Stimulated activated CD4-positive, alpha-beta T cell treated with anti-CD3 and anti-CD28 coated beads, Interleukin-15, amount 100 ng/mL, for 48 hours (primary cell): ENCODE measurements at regions not wholly inside any gene's neighbourhood (a gene's known extent, or its start where the extent isn't known, plus 50 kb on each side); places are given as distances from the start of the nearest gene placed in this dataset.
"Not testable (repeated sequence)": the region's sequence is repeated elsewhere in the genome, so short reads cannot be mapped to it uniquely, and the experiment has no call there.

Source experiments
- DNase-seq, 2 donors: peaks; one replicate each; pipeline ENCODE4 v3.0.0-alpha.2; 2020; ENCODE audit warnings: low read depth in 2 of 2

GRCh38 chr20:48530957-48531356 lies 296.8 kb downstream of the PREX1 start:
- DNase-seq, result no peak

DNA sequence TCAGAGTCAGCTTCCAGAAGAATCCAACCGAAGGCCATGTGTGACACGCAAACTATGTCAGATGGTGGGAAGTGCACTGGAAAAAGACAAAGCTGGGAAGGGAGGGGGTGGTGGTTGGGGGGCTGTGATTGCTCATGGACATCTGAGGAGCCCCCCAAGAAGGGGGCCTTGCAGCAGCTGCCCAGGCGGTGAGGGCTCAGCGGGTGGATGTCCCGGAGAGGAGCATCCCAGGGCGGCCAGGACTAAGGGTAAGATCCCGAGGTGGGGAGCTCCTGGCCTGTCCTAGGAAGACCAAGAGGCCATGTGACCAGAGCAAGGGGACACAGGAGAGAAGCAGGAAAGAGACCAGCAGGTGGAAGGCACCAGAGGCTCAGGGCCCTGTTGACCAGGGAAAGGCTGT lies 299.5 kb downstream of the PREX1 start:
- DNase-seq, result no peak

DNA sequence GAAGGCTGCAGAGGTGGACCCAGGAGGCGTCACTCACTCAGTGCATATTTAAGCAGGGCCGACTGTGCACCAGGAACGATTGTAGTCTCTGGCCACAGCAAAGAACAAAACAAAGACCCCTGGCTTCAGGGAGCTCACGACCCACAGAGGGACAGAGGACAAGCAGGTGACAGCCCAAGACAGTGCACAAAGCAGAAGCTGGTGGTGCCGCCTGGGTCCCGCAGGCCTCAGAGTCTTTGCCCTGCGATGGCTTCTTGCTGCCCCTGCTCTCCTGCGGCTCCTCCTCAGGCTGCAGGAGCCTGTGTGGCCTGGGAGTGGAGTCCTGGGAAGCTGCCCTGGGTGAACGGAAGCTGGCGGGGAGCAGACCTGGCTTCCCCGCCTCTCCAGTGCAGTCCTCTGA lies 300.0 kb downstream of the PREX1 start:
- DNase-seq, result no peak

- no peak for DNase-seq
These were observed 300.9 kb downstream of the PREX1 start for GRCh38 chr20:48526936-48527335.

GRCh38 chr20:48525400-48525799 lies 302.4 kb downstream of the PREX1 start:
- DNase-seq, result no peak

GRCh38 chr20:48524582-48524981 lies 303.2 kb downstream of the PREX1 start:
- DNase-seq, result no peak

DNA sequence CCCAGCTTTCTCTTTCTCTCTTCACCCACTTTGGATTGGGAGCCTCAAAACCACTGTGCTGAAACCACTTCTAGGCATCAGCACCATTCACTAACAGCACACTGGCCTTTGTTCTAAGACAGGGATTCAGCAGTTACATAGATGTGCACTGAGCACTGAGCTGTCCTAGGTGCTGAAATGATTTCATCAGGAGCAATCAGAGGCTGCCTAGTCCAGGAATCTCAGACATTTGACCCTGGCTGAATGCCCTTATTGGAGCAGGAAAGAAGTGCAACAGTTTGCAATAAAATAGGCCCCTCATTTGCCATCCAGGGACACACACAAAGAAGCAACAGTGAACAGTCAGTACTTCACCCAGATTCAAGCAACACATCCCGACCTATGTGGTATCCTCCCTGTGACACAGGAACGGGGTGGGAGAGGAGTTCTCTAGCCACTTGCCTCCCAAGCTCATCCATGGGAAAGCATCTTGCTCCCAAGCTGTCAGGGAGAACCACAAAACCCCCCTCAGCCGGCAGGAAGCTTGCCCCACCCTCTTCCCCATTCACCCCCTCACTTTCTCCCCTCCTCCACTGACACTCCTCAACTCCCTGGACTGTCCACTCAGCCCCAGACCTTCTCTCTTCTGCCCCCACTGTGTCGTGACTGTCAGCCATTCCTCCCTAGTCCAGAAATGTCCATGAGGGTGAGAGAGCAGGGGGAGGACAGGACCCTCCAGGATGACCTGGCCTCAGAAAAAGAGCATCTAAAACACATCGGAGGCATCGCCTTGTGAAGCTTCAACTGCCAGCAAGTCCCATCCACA lies 304.4 kb downstream of the PREX1 start:
- DNase-seq, result no peak

GRCh38 chr20:48521121-48521520 lies 306.7 kb downstream of the PREX1 start:
- DNase-seq, result no peak

GRCh38 chr20:48516196-48516595 lies 311.6 kb downstream of the PREX1 start:
- DNase-seq, result not testable (repeated sequence)

DNA sequence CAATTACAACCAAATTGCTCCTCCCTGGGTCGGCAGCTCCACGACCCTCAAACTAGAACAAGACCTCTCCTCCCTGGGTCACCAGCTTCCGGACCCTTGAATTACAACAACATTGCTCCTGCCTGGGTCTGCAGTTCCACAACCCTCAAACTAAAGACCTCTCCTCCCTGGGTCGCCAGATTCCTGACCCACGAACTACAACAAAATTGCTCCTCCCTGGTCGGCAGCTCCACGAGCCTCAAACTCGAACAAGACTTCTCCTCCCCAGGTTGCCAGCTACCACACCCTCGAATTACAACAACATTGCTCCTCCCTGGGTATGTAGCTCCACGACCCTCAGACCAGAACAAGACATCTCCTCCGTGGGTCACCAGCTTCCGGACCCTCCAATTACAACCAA lies 313.2 kb downstream of the PREX1 start:
- DNase-seq, result not testable (repeated sequence)

DNA sequence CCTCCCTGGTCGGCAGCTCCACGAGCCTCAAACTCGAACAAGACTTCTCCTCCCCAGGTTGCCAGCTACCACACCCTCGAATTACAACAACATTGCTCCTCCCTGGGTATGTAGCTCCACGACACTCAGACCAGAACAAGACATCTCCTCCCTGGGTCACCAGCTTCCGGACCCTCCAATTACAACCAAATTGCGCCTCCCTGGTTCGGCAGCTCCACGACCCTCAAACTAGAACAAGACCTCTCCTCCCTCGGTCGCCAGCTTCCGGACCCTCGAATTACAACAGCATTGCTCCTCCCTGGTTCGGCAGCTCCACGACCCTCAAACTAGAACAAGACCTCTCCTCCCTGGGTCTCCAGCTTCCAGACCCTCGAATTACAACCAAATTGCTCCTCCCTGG lies 315.3 kb downstream of the PREX1 start:
- not testable (repeated sequence) for DNase-seq

DNA sequence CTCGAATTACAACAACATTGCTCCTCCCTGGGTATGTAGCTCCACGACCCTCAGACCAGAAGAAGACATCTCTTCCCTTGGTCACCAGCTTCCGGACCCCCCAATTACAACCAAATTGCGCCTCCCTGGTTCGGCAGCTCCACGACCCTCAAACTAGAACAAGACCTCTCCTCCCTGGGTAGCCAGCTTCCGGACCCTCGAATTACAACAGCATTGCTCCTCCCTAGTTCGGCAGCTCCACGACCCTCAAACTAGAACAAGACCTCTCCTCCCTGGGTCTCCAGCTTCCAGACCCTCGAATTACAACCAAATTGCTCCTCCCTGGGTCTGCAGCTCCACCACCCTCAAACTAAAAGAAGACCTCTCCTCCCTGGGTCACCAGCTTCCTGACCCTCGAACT lies 322.7 kb downstream of the PREX1 start:
- DNase-seq, result not testable (repeated sequence)

DNA sequence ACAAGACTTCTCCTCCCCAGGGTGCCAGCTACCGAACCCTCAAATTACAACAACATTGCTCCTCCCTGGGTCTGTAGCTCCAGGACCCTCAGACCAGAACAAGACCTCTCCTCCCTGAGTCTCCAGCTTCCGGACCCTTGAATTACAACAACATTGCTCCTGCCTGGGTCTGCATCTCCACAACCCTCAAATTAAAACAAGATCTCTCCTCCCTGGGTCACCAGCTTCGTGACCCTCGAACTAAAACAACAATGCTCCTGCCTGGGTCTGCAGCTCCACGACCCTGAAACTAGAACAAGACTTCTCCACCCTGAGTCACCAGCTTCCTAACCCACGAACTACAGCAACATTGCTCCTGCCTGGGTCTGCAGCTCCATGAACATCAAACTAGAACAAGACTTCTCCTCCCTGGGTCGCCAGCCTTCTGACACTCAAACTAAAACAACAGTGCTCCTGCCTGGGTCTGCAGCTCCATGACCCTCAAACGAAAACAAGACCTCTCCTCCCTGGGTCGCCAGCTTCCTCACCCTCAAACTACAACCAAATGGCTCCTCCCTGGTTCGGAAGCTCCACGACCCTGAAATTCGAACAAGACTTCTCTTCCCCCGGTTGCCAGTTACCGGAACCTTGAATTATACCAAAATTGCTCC lies 324.5 kb downstream of the PREX1 start:
- no peak for DNase-seq

DNA sequence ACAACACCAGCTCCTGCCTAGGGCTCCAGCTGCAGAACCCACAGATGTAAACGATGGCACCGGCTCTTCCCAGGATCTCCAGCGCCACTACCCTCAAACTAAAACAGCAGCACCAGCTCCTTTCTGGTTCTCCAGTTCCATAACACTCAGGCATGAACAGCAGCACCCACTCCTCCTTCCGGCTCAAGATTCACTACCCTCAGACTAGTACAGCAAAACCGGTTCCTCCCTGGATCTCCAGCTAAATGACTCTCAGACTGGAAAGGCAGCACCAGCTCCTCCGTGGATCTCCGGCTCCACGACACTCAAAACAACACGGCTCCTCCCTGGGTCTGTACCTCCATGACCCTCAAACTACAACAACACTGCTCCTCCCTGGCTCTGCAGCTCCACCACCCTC lies 325.0 kb downstream of the PREX1 start:
- DNase-seq, result no peak

- DNase-seq, result no peak
These were observed 325.8 kb downstream of the PREX1 start for GRCh38 chr20:48502016-48502415.

GRCh38 chr20:48500900-48501299 lies 326.9 kb downstream of the PREX1 start:
- DNase-seq, result not testable (repeated sequence)

GRCh38 chr20:48498939-48499338 lies 328.9 kb downstream of the PREX1 start:
- not testable (repeated sequence) for DNase-seq

- DNase-seq, result not testable (repeated sequence)
These were observed 329.7 kb downstream of the PREX1 start for GRCh38 chr20:48498125-48498524.

DNA sequence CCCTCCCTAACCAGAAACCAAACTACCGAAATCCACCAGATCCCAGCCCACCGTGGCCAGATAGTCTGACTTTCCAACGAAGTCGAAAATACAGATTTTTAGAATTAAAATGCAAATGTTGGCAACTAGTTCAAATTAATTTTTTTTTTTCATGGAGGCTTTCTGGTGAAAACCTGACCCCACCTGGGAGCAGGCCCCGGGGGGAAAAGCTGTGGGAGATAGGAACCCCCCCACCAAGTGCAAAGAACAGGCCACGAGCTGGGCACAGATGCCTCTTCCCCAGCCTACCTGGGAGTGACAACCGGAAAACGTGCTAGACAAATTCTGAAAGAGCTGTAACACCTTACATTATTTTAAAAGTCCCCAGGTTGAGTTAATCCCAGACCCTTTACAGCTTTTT lies 333.8 kb downstream of the PREX1 start:
- DNase-seq, result no peak

GRCh38 chr20:48493331-48493730 lies 334.5 kb downstream of the PREX1 start:
- not testable (repeated sequence) for DNase-seq

GRCh38 chr20:48492715-48493070 lies 335.1 kb downstream of the PREX1 start:
- DNase-seq, result no peak

DNA sequence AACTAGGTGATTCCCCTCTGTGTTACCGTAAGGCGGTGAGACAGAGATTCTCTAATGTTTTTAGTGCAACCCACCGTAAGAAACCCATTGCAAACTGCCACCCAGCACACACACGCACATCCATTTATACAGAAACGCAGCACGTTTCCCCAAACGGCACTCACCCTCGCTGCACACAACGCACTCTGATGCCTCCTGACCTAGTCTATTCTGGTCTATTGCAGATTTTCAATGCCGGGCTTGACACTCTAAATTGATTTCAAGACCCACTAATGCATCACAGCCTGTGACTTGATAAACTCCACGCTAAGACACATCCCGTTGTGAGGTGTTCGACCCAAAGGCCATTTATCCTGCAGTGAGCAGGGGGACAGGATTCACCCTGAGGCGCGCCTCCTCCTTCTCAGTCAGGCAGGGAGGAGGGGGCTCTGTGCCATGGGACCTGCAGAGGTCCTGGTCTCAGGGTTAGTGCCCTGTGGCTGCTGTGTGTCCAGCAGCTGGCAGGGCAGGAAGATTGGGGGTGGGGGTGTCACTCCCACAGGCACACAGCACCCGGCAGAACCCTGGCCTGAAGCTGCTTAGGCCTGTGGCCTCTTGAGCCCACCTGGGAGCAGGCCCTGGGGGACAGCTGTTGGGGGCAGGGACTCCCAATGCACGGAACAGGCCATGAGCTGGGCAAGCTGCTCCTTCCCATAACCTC lies 335.6 kb downstream of the PREX1 start:
- no peak for DNase-seq
